GM18498 (cell line): ENCODE measurements at regions not wholly inside any gene's neighbourhood (a gene's known extent, or its start where the extent isn't known, plus 50 kb on each side); places are given as distances from the start of the nearest gene placed in this dataset.

Source experiments
- ATAC-seq: cut with Tn5 transposase; IDR thresholded peaks from one replicate; pipeline ENCODE4 v1.9.1; 2021; ENCODE audit warnings: mild to moderate bottlenecking, moderate library complexity; ENCODE audit not compliant: unreplicated experiment

GRCh38 chr12:34361721-34362316 is 339.5 kb downstream of the ALG10 start:
- ATAC-seq = no peak

- ATAC-seq = no peak
Measured at GRCh38 chr12:34363050-34363673, 340.9 kb downstream of the ALG10 start.

- no peak for ATAC-seq
Measured at GRCh38 chr12:34368079-34368478, 345.8 kb downstream of the ALG10 start.

- ATAC-seq = no peak
Measured at GRCh38 chr12:34371050-34371449, 348.8 kb downstream of the ALG10 start.

GRCh38 chr12:34372003-34372402 is 349.7 kb downstream of the ALG10 start:
- ATAC-seq = no peak

GRCh38 chr12:34373926-34374325 is 351.6 kb downstream of the ALG10 start:
- no peak for ATAC-seq

GRCh38 chr12:34376133-34376799 is 354.0 kb downstream of the ALG10 start:
- no peak for ATAC-seq

- no peak for ATAC-seq
Measured at GRCh38 chr12:34377243-34378035, 355.1 kb downstream of the ALG10 start.

GRCh38 chr12:34379142-34379541 is 356.8 kb downstream of the ALG10 start:
- ATAC-seq = no peak

- no peak for ATAC-seq
Measured at GRCh38 chr12:34384693-34385092, 362.4 kb downstream of the ALG10 start.

GRCh38 chr12:34386016-34386415 is 363.7 kb downstream of the ALG10 start:
- no peak for ATAC-seq

GRCh38 chr12:34386621-34387255 is 364.4 kb downstream of the ALG10 start:
- ATAC-seq = no peak

- no peak for ATAC-seq
Measured at GRCh38 chr12:34387711-34388635, 365.7 kb downstream of the ALG10 start.

- no peak for ATAC-seq
Measured at GRCh38 chr12:34388636-34389377, 366.5 kb downstream of the ALG10 start.

GRCh38 chr12:34389378-34390170 is 367.3 kb downstream of the ALG10 start:
- ATAC-seq = no peak

GRCh38 chr12:34390171-34390841 is 368.0 kb downstream of the ALG10 start:
- no peak for ATAC-seq

- no peak for ATAC-seq
Measured at GRCh38 chr12:34390846-34391700, 368.8 kb downstream of the ALG10 start.
